HepG2 (cell line): ENCODE measurements at regions not wholly inside any gene's neighbourhood (a gene's known extent, or its start where the extent isn't known, plus 50 kb on each side); places are given as distances from the start of the nearest gene placed in this dataset.

Experiments
- ATAC-seq: fragments of 200-7000 bp; cut with Tn5 transposase; 3 replicates; pipeline ENCODE4 v1.9.1; 2020; ENCODE audit warnings: mild to moderate bottlenecking, moderate library complexity
- BruUV-seq: library from RNA; stranded (reverse); fragments of 400-500 nt; replicated peaks from 2 replicates; lab custom pipeline; 2021; lab: Mats Ljungman, UMichigan
- CTCF ChIA-PET: fragments of 300-600 bp; formaldehyde crosslinking; extraction: SDS; loops from one replicate; lab custom pipeline; 2021; ENCODE audit warnings: low total read pairs, inconsistent platforms, low intra/inter-chr PET ratio; lab: Yijun Ruan, JAX
- POLR2A ChIA-PET: fragments of 350-600 bp; sonication (Branson Sonifier 250); formaldehyde crosslinking; loops from one replicate; lab custom pipeline; 2020; ENCODE audit warnings: antibody characterized with exemption, inconsistent platforms; lab: Yijun Ruan, JAX
- DNase-seq: peaks from one replicate; pipeline ENCODE4 v3.0.0-alpha.2; 2015; ENCODE audit warnings: low spot score
- FAIRE-seq: peaks from 3 replicates; lab custom pipeline; 2011; peaks lifted over from hg19 to GRCh38; lab: Jason Lieb, UNC
- H2AFZ ChIP-seq: one replicate; pipeline ENCODE4 v1.6.1; 2011; ENCODE audit warnings: low read length, inconsistent platforms
- H3K27ac ChIP-seq: fragments of 300-600 bp; 3 replicates; pipeline ENCODE4 v1.8.0; 2011; ENCODE audit warnings: mixed run types, mild to moderate bottlenecking, mixed read lengths, low read length, inconsistent platforms; ENCODE audit not compliant: insufficient read depth; ENCODE audit errors: extremely low read length
- H3K27me3 ChIP-seq, 2 experiments: fragments of 200-600 bp in 1 of 2; 2 replicates in 1 of 2; 3 replicates in 1 of 2; pipeline versions ENCODE4 v1.6.0 to v1.8.0; 2011; ENCODE audit warnings: low read length in 2 of 2, mild to moderate bottlenecking in 2 of 2, moderate library complexity in 2 of 2, inconsistent platforms in 1 of 2; ENCODE audit not compliant: insufficient read depth in 2 of 2, control insufficient read depth in 1 of 2
- H3K36me3 ChIP-seq, 2 experiments: fragments of 200-600 bp in 1 of 2; replicated peaks in 1 of 2; 2 replicates in 1 of 2; 3 replicates in 1 of 2; pipeline versions ENCODE4 v1.5.1 to v1.8.0; 2011; ENCODE audit warnings: low read length in 2 of 2, inconsistent platforms in 1 of 2; ENCODE audit not compliant: insufficient read depth in 2 of 2, control insufficient read depth in 1 of 2
- H3K4me1 ChIP-seq: 2 replicates; pipeline ENCODE4 v1.5.1; 2012; ENCODE audit warnings: low read length, inconsistent platforms; ENCODE audit not compliant: insufficient read depth
- H3K4me2 ChIP-seq: 2 replicates; pipeline ENCODE4 v1.6.0; 2011; ENCODE audit warnings: low read depth, low read length, inconsistent platforms
- H3K4me3 ChIP-seq, 3 experiments: fragments of 200-600 bp in 1 of 3; sonication (generic), shearing (Covaris generic) in 1 of 3; replicated peaks in 1 of 3; 2 replicates each; pipeline ENCODE4 v1.5.1; 2011 to 2016; ENCODE audit warnings: low read length in 3 of 3, inconsistent platforms in 2 of 3, low read depth in 2 of 3, mild to moderate bottlenecking in 2 of 3, control low read depth in 1 of 3, mixed read lengths in 1 of 3; ENCODE audit not compliant: insufficient read depth in 1 of 3
- H3K79me2 ChIP-seq: one replicate; pipeline ENCODE4 v1.6.1; 2011; ENCODE audit warnings: low read length, inconsistent platforms; ENCODE audit not compliant: insufficient read depth
- H3K9ac ChIP-seq: 2 replicates; pipeline ENCODE4 v1.6.0; 2011; ENCODE audit warnings: mild to moderate bottlenecking, low read depth, low read length, inconsistent platforms; ENCODE audit not compliant: insufficient read depth
- H3K9me3 ChIP-seq: 2 replicates; pipeline ENCODE4 v1.5.1; 2012; ENCODE audit warnings: mild to moderate bottlenecking, low read length
- H4K20me1 ChIP-seq: 2 replicates; pipeline ENCODE4 v1.6.0; 2011; ENCODE audit warnings: inconsistent platforms, mild to moderate bottlenecking, low read length, moderate library complexity; ENCODE audit not compliant: insufficient read depth
- FOXC1 ChIP-seq: sonication (generic); formaldehyde crosslinking; IDR thresholded peaks from 2 replicates; pipeline ENCODE4 v1.8.0; 2022; ENCODE audit warnings: mild to moderate bottlenecking, missing genetic modification reagents, borderline replicate concordance
- IKZF1 ChIP-seq: fragments of 450-650 bp; IDR thresholded peaks from 2 replicates; pipeline ENCODE4 v1.7.1; 2016
- POLR2G ChIP-seq: fragments of 200-400 bp; formaldehyde crosslinking; IDR thresholded peaks from 2 replicates; pipeline ENCODE4 v1.6.1; 2018; ENCODE audit warnings: mild to moderate bottlenecking, low read depth, low read length, moderate library complexity
- PTBP1 ChIP-seq: fragments of 200-400 bp; formaldehyde crosslinking; IDR thresholded peaks from 2 replicates; pipeline ENCODE4 v1.6.1; 2018; ENCODE audit warnings: low read length, low read depth; ENCODE audit not compliant: poor library complexity, severe bottlenecking
- RORA ChIP-seq: sonication (generic); formaldehyde crosslinking; IDR thresholded peaks from 2 replicates; pipeline ENCODE4 v1.5.0; 2020; ENCODE audit warnings: mild to moderate bottlenecking, missing genetic modification reagents, moderate library complexity
- SMAD9 ChIP-seq: sonication (generic); formaldehyde crosslinking; IDR thresholded peaks from 2 replicates; pipeline ENCODE4 v1.5.1; 2020; ENCODE audit warnings: mild to moderate bottlenecking, missing genetic modification reagents
- SOX5 ChIP-seq: IDR thresholded peaks from 2 replicates; pipeline ENCODE4 v1.6.1; 2016; ENCODE audit warnings: borderline replicate concordance
- ZNF839 ChIP-seq: sonication (generic); formaldehyde crosslinking; IDR thresholded peaks from 2 replicates; pipeline ENCODE4 v1.4.0; 2020; ENCODE audit warnings: missing genetic modification reagents, mild to moderate bottlenecking, borderline replicate concordance
- ZSCAN31 ChIP-seq: sonication (generic); formaldehyde crosslinking; IDR thresholded peaks from 2 replicates; pipeline ENCODE4 v1.5.0; 2020; ENCODE audit warnings: low read depth, mild to moderate bottlenecking, missing genetic modification reagents
- WGBS: methylation state at CpG from one replicate; pipeline ENCODE4 v1.1.6; 2017; ENCODE audit warnings: low lambda C conversion rate; 5-methylcytosine and 5-hydroxymethylcytosine counted together
- in situ Hi-C: cut with HindIII; loops from 2 replicates; pipeline ENCODE4 v1.10.0; 2017; ENCODE audit warnings: low pct_unique_long_range_greater_than_20kb; ENCODE audit not compliant: extremely low pct_ligation_motif_present
- intact Hi-C: fragments of 100-400 bp; cut with micrococcal nuclease; formaldehyde crosslinking; loops from one replicate; pipeline ENCODE4 v1.10.0; 2022; ENCODE audit not compliant: unreplicated experiment
- TF ChIP-seq, protein P1 (sequence below): IDR thresholded peaks from 2 replicates; pipeline ENCODE4 v1.6.1; 2012; ENCODE audit warnings: inconsistent platforms
- TF ChIP-seq, protein P2 (sequence below): sonication (generic); formaldehyde crosslinking; IDR thresholded peaks from 2 replicates; pipeline ENCODE4 v1.5.0; 2020; ENCODE audit warnings: mild to moderate bottlenecking, low read depth, missing genetic modification reagents, borderline replicate concordance
- TF ChIP-seq, protein P3 (sequence below): sonication (generic); formaldehyde crosslinking; IDR thresholded peaks from 2 replicates; pipeline ENCODE4 v1.4.0; 2020; ENCODE audit warnings: missing genetic modification reagents, borderline replicate concordance
- TF ChIP-seq, protein P4 (sequence below): sonication (generic); formaldehyde crosslinking; IDR thresholded peaks from 2 replicates; pipeline ENCODE4 v1.4.0; 2020; ENCODE audit warnings: mild to moderate bottlenecking, missing genetic modification reagents

DNA sequence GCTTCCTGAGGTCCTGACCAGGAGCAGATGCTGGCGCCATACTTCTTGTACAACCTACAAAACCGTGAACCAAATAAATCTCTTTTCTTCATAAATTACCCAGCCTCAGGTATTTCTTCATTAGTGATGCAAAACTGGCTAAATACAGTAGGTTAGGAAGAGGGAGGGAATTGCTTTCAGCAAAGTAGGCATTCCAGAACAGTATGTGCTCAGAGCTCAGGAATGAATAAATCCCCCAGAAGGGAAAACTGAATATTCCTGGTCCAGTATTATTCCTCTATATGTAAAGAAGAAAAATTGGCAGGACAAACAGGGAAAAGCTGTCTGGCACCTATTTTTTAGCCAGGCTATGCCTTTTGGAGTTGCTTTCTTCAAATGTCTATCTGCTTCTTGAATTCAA, 577.1 kb downstream of the PSAT1 start (continued):
- no peak for TF ChIP-seq SMAD9 (CRISPR knock-in tag)

DNA sequence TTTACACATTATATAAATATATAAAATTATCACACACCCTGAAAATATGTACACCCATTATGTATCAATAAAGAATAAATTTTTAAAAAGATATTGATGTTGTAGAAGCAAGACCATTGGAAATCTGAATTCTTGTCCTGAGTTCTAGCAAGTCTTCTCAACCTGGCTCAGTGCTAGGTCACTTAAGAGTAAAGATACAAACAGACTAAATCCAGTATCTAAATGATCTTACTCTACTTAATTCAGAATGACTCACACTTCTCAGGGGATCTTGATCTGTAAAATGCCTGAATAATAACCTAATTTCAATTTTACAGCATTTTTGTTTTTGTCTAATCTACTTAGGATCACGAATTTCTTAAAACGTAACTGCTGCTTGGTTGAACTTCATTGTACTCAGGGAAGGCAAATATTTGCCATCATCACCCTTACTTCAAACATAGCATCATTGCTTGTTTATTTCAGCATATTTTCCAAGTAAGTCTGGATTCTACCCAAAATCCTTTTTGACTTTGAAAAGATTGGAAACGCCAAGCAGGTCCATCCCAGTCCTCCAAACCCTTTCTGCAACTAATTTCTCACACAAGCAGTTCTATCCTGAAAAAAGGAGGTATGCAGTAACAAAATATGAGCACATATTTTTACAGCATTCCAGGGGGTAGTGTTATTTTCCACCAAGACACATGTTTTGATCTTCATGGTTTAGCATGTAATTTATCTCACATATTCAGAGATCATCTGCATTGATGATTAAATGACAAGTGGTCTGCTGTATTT, 582.6 kb downstream of the PSAT1 start:
- no peaks in the 10 kb centered on the region for H3K36me3 ChIP-seq
- no peak for TF ChIP-seq IKZF1
- TF ChIP-seq, protein P1, sequence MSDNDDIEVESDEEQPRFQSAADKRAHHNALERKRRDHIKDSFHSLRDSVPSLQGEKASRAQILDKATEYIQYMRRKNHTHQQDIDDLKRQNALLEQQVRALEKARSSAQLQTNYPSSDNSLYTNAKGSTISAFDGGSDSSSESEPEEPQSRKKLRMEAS, result no peak
- no peak for TF ChIP-seq ZNF839 (CRISPR knock-in tag)
- no peak for TF ChIP-seq FOXC1
- TF ChIP-seq, protein P2, sequence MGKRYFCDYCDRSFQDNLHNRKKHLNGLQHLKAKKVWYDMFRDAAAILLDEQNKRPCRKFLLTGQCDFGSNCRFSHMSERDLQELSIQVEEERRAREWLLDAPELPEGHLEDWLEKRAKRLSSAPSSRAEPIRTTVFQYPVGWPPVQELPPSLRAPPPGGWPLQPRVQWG (CRISPR knock-in tag), result no peak
- TF ChIP-seq, all 625 proteins: peak for 0
- FAIRE-seq (no peak), DNase-seq (no peak), ATAC-seq (no peak)
- POLR2A ChIA-PET, result no interaction called here
- Histone ChIP-seq H3K79me2 (no peaks in the 10 kb centered on the region), H4K20me1 (no peaks in the 10 kb centered on the region), H3K27me3 (no peaks in the 10 kb centered on the region), H3K9ac (no peak overlapping the region), H3K4me1 (no peaks in the 10 kb centered on the region), H3K9me3 (no peaks in the 10 kb centered on the region), H3K4me2 (no peak overlapping the region), H3K27ac (no peak overlapping the region), H2AFZ (no peak overlapping the region), H3K4me3 (no peak overlapping the region)
- 5% methylated on average over 3 of the region's 3 CpGs for WGBS
- BruUV-seq, result no TSS peak
- CTCF ChIA-PET, result no interaction called here
- intact Hi-C loops, result no loop called here
- in situ Hi-C loops, result no loop called here

DNA sequence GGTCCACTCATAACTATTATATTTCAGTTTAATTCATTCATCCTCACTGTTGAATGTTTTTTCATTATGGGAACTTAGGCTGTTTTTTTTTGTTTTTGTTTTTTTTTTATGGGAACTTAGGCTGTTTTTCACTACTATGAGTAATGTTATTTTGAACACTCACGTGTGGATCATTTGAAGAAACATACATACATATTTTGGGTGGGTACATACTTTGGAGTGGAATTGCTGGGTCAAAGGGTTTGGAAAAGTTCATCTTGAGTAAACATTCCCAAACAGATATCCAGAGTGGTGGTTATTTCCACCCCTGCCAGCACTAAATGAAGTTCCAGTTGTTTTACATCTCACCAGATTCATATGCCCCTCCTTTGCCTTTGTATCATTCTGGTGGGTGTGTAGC, 584.4 kb downstream of the PSAT1 start:
- in situ Hi-C loops, result no loop called here
- ATAC-seq, result no peak
- Histone ChIP-seq H3K4me1 (no peaks in the 10 kb centered on the region), H4K20me1 (no peaks in the 10 kb centered on the region), H3K9me3 (no peaks in the 10 kb centered on the region), H3K27me3 (no peaks in the 10 kb centered on the region), H3K27ac (no peak overlapping the region), H3K4me2 (no peak overlapping the region), H2AFZ (no peak overlapping the region), H3K4me3 (no peak overlapping the region), H3K79me2 (no peaks in the 10 kb centered on the region), H3K36me3 (no peaks in the 10 kb centered on the region), H3K9ac (no peak overlapping the region)
- ChIA-PET POLR2A (no interaction called here), CTCF (no interaction called here)
- intact Hi-C loops, result no loop called here
- BruUV-seq, result no TSS peak
- 0% methylated on average over 1 of the region's 1 CpG for WGBS
- DNase-seq, result no peak
- FAIRE-seq, result no peak
- TF ChIP-seq, protein P3, sequence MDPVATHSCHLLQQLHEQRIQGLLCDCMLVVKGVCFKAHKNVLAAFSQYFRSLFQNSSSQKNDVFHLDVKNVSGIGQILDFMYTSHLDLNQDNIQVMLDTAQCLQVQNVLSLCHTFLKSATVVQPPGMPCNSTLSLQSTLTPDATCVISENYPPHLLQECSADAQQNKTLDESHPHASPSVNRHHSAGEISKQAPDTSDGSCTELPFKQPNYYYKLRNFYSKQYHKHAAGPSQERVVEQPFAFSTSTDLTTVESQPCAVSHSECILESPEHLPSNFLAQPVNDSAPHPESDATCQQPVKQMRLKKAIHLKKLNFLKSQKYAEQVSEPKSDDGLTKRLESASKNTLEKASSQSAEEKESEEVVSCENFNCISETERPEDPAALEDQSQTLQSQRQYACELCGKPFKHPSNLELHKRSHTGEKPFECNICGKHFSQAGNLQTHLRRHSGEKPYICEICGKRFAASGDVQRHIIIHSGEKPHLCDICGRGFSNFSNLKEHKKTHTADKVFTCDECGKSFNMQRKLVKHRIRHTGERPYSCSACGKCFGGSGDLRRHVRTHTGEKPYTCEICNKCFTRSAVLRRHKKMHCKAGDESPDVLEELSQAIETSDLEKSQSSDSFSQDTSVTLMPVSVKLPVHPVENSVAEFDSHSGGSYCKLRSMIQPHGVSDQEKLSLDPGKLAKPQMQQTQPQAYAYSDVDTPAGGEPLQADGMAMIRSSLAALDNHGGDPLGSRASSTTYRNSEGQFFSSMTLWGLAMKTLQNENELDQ (CRISPR knock-in tag), result no peak
- TF ChIP-seq ZSCAN31 (CRISPR knock-in tag) (no peak), PTBP1 (no peak), SOX5 (CRISPR knock-in tag) (no peak), RORA (no peak), POLR2G (no peak)
- TF ChIP-seq, protein P4, sequence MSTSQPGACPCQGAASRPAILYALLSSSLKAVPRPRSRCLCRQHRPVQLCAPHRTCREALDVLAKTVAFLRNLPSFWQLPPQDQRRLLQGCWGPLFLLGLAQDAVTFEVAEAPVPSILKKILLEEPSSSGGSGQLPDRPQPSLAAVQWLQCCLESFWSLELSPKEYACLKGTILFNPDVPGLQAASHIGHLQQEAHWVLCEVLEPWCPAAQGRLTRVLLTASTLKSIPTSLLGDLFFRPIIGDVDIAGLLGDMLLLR (CRISPR knock-in tag), result no peak
